Left ventricle myocardium inferior (tissue), 1 donor: ENCODE measurements at regions not wholly inside any gene's neighbourhood (a gene's known extent, or its start where the extent isn't known, plus 50 kb on each side); places are given as distances from the start of the nearest gene placed in this dataset.

Source experiments
- DNase-seq: peaks from one replicate; pipeline ENCODE4 v3.0.0-alpha.2; 2020
- H3K27ac ChIP-seq: fragments of 200-600 bp; replicated peaks from 2 replicates; pipeline ENCODE4 v1.8.0; 2021
- H3K27me3 ChIP-seq: fragments of 200-600 bp; 2 replicates; pipeline ENCODE4 v1.8.0; 2021; ENCODE audit warnings: low read depth
- H3K36me3 ChIP-seq: fragments of 200-600 bp; 2 replicates; pipeline ENCODE4 v1.8.0; 2021
- H3K4me1 ChIP-seq: fragments of 200-600 bp; 2 replicates; pipeline ENCODE4 v1.8.0; 2021
- H3K4me3 ChIP-seq: fragments of 200-600 bp; 2 replicates; pipeline ENCODE4 v1.8.0; 2021; ENCODE audit warnings: mild to moderate bottlenecking, moderate library complexity
- H3K9me3 ChIP-seq: fragments of 200-600 bp; replicated peaks from 2 replicates; pipeline ENCODE4 v1.8.0; 2021
- intact Hi-C: fragments of 100-400 bp; cut with micrococcal nuclease; formaldehyde crosslinking; loops from one replicate; pipeline ENCODE4 v1.11.0; 2022
- TF ChIP-seq, protein P1 (sequence below): fragments of 200-600 bp; IDR thresholded peaks from 2 replicates; pipeline ENCODE4 v1.8.0; 2021; ENCODE audit warnings: antibody characterized with exemption, mild to moderate bottlenecking, borderline replicate concordance
- donor health status: DM: no; HTN: yes; CAD: no; lungs with severe emphysema.

DNA sequence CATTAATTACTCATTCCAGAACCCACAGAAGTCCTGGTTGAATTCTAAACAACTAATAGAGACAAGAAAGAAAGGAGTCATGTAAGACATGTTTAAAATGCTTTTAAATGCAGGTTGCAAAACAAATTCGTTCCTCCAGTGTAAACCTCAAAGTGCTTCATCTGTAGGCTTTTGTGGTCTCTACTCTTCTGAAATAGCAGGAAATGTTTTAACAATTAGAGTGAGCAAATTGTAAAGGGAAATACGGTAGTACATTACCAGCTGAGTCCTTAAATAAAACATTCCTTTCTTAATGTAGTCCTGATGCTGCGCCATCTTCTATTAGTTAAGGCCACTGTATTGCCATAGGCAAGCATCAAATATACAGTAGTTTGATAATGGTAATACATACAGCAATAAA, 1934.2 kb upstream of the SEL1L start:
- H3K27ac ChIP-seq, result no peak overlapping the region
- DNase-seq, result no peak
- H3K27me3 ChIP-seq, result no peaks in the 10 kb centered on the region
- H3K4me3 ChIP-seq, result no peak overlapping the region
- H3K9me3 ChIP-seq, result no peaks in the 10 kb centered on the region
- no peaks in the 10 kb centered on the region for H3K36me3 ChIP-seq
- intact Hi-C loops, result loop anchor here (10.0 kb wide), 1 partner anchor 163 kb away; no protein-coding TSS in a partner anchor
- TF ChIP-seq, protein P1, sequence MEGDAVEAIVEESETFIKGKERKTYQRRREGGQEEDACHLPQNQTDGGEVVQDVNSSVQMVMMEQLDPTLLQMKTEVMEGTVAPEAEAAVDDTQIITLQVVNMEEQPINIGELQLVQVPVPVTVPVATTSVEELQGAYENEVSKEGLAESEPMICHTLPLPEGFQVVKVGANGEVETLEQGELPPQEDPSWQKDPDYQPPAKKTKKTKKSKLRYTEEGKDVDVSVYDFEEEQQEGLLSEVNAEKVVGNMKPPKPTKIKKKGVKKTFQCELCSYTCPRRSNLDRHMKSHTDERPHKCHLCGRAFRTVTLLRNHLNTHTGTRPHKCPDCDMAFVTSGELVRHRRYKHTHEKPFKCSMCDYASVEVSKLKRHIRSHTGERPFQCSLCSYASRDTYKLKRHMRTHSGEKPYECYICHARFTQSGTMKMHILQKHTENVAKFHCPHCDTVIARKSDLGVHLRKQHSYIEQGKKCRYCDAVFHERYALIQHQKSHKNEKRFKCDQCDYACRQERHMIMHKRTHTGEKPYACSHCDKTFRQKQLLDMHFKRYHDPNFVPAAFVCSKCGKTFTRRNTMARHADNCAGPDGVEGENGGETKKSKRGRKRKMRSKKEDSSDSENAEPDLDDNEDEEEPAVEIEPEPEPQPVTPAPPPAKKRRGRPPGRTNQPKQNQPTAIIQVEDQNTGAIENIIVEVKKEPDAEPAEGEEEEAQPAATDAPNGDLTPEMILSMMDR, result no peak
- no peaks in the 10 kb centered on the region for H3K4me1 ChIP-seq

DNA sequence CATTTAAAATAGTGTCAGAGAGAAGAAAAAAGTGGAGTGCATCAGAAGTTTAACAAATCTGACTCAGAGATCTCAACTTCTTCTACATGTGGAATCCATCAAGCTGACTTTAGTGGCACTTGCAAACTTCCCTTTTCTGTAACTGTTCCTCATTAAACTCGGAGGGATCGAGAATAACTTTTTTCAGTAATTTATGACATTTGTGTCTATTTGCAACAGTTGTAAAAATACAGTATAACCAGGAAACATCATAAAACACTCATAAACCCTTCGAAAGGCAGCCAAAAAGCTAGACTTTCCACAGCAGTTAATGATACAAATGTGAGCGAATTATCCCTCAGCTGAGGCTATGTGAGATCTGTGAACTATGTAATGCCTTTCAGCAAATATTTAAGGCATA, 1936.8 kb upstream of the SEL1L start:
- TF ChIP-seq, protein P1, result no peak
- Histone ChIP-seq H3K27me3 (no peaks in the 10 kb centered on the region), H3K9me3 (no peaks in the 10 kb centered on the region), H3K4me1 (no peaks in the 10 kb centered on the region), H3K36me3 (no peaks in the 10 kb centered on the region), H3K4me3 (no peak overlapping the region), H3K27ac (no peak overlapping the region)
- no peak for DNase-seq
- intact Hi-C loops, result no loop called here

DNA sequence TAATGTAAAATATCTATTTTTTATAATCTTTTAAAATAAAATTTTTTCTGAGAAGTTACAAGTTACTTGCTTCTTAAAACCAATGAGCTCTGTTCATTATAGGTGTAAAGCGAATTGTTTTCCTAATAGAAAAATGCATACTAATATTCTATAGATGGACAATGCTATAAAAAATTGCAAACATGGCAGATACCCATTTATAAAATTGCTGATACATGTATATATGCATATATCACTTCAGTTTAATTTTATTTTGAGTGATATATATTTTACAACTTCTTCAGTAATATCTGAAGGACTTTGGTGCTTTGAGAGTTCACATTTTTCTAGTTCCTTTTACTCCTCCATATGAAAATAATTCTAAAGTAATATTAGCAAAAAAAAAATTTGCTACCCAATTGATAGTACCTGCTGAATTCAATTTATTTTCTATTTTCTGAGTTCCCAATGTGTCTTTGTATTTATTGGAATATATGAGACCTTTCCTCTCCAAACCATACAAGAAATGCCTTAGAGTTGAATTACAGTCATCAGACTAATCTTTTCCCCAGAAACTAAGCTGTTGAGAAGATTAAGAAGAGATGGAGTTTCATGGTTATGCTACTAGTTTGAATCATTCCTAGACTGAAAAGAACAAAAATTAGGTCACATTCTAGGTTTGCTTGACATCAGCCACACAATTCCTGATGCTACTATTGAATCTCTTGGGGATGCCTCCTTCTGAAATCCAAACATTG, 1937.5 kb upstream of the SEL1L start:
- Histone ChIP-seq H3K4me1 (no peaks in the 10 kb centered on the region), H3K36me3 (no peaks in the 10 kb centered on the region), H3K4me3 (no peak overlapping the region), H3K27me3 (no peaks in the 10 kb centered on the region), H3K9me3 (no peaks in the 10 kb centered on the region), H3K27ac (no peak overlapping the region)
- TF ChIP-seq, protein P1, result no peak
- no peak for DNase-seq
- intact Hi-C loops, result no loop called here

DNA sequence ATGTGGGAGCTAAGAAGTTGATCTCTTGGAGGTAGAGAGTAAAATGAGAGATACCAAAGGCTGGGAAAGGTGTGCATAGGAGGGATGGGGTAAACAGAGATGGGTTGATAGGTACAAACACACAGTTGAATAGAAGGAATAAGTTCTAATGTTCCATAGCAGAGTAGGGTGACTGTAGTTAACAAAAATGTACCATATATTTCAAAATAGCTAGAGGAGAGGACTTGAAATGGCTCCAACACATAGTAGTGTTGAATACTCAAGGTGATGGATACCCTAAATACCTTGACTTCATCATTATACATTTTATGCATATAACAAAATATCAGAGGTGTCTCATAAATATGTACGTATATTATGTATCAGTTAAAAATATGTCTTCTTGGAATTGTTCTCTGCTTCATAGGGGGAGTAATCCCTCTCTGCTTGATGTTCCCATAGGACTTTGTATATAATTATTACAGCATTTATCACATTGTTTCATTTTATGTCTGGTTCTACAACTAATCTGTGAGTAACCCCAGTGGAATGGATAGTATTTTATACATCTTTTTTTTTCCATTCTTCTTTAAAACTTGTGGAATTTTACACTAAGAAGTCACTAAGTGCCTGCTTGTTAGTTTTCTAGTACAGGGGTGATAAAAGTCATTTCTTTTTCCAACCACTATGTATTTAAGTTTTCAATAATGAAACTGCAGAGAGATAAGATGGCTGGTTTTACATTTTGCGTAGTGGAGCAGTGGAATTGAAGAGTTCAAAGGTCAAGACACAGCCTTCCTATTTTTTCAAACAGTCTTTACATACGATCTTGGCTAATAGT, 1940.0 kb upstream of the SEL1L start:
- Histone ChIP-seq H3K4me3 (no peak overlapping the region), H3K36me3 (no peaks in the 10 kb centered on the region), H3K4me1 (no peaks in the 10 kb centered on the region), H3K9me3 (no peaks in the 10 kb centered on the region), H3K27me3 (no peaks in the 10 kb centered on the region), H3K27ac (no peak overlapping the region)
- TF ChIP-seq, protein P1, result no peak
- intact Hi-C loops, result no loop called here
- no peak for DNase-seq

DNA sequence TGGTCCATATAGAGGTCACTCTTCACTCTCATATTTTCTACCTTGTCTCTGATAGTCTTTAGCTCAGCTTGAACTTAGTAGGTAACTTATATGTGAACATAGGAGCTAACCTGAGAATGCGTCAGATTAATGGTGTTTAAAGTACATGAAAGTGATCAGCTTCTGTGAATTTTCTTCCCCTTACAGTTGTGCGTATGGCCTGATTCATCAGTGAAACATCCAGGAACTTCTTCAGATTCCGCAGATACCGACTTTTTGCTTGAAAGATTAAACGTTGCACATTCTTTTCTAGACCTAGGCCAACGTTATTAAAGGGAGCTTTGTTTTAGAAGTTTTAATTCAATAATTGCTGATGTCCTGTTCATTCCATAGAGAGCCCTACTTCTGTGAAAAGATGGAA, 1945.1 kb upstream of the SEL1L start:
- Histone ChIP-seq H3K9me3 (no peaks in the 10 kb centered on the region), H3K27ac (no peak overlapping the region)
- intact Hi-C loops, result no loop called here

More for the DNA sequence above, 1945.1 kb upstream of the SEL1L start:
- TF ChIP-seq, protein P1, result no peak
- H3K4me3 ChIP-seq, result no peak overlapping the region
- no peaks in the 10 kb centered on the region for H3K27me3 ChIP-seq
- no peaks in the 10 kb centered on the region for H3K4me1 ChIP-seq
- no peaks in the 10 kb centered on the region for H3K36me3 ChIP-seq
- no peak for DNase-seq
